Activated T-cell treated with anti-CD3 and anti-CD28 coated beads for 4 hours (primary cell): ENCODE measurements at regions not wholly inside any gene's neighbourhood (a gene's known extent, or its start where the extent isn't known, plus 50 kb on each side); places are given as distances from the start of the nearest gene placed in this dataset.
"Not testable (repeated sequence)": the region's sequence is repeated elsewhere in the genome, so short reads cannot be mapped to it uniquely, and the experiment has no call there.

Experiments used
- DNase-seq: peaks from one replicate; pipeline ENCODE4 v3.0.0-alpha.2; 2020

- DNase-seq: no peak
Observed at GRCh38 chr15:24856397-24857390, 98.1 kb upstream of the SNRPN start.

GRCh38 chr15:24857763-24858162 lies 97.0 kb upstream of the SNRPN start:
- no peak for DNase-seq

DNA sequence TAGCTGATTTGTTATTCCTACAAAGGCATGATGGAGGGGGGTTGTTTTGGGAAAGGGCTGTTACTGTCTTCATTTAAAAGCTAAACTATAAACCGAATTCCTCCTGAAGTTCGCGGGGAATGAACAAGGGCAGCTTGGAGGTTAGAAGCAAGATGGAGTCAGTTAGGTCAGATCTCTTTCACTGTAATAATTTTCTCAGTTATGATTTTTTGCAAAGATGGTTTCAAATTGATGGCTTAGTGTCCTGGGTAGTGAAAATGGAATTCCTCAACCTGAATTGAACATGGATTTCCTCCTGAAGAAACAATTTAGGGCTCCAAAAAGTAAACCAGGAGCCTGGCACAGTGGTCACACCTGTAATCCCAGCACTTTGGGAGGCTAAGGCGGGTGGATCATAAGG lies 96.6 kb upstream of the SNRPN start:
- not testable (repeated sequence) for DNase-seq

DNA sequence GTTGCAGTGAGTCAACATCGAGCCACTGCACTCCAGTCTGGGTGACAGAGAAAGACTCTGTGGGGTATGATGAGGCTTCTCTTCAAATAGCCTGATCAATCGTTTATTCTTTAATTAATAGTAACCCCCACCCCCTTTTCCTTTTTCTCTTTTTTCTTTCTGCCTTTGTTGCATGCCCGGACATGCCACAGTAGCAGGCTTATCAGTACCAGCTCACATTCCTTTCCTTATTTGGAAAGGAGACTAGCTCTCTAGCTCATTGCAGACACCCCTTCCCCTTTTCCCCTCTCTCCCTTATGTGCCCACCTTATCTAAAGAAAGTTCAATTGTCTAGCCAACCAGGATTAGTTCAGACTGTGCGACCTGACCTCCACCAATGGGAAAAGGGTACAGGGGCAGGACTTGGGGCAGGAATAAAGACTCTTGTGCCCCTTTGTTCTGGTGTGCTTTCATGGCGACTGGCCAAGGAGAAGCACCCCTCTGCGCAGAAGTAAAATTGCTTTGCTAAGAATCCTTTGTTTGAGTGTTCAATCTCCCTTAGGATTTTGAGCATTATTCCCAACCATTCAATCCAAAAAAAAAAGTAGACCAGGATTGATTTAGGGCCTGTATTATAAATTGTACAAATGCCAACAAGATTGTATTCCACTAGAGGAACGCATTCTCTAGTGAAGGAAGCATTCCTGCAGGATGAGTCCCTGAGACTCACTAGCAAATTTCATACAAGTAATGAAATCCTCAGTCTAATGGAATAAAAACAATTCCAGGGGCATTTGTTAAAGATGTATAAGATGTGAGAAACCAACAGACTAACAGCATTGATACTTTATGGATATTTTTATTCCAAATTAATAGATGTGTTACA lies 95.8 kb upstream of the SNRPN start:
- no peak for DNase-seq

GRCh38 chr15:24861014-24861690 lies 93.6 kb upstream of the SNRPN start:
- DNase-seq: no peak

DNA sequence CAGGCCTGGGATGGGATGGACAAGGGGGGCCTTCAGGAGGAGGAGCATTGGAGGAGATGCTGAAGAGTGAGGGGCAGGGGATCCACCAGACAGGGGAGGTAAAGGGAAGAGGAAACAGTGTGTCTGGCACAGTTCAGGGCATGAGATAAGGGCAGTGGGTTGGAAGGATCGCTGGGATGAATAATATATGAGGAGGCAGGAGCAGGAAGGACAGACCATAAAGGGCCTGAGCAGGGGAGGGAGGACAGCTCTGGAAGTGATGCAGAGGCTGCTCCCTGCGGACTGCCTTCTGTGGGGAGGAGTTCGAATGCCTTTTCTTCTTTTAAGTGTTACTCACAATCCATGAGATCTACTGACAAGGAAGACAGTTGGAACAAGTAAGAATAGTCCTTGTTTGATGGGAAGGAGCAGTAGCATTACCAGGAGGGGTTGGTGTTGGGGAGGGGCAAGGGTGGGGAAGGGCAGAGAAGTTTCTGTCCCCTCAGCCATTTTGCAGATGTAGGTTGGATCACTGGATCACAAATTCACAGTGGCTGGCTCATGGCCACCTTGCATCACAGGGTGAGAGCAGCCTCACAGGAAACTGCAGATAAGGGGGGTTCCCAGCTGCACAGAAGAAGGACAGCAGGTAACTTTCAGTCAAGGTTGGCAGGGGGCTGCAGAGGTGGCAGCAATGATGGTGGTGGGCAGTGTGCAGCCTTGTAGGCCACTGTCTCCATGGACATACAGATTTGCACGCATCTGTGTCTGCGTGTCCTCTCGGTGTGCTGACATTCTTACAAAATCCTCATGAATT lies 91.9 kb upstream of the SNRPN start:
- no peak for DNase-seq

DNA sequence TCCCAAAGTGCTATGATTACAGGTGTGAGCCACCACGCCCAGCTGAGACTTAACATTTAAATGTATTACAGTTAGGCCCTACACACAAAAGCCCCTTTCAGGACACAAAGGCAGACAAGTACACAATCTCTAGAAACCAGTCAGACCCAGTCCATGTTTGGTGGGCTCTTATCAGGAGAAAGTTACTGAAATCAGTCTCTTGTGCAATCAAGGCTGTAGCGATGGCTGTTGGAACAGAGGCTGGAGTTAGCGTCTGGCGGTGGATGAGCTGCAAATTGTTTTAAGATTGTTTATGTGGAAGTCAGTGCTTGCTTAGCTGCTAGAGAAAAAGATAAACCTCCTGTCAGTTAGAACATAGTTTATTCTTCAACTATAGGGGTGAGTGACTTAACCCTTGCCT lies 89.5 kb upstream of the SNRPN start:
- no peak for DNase-seq

GRCh38 chr15:24877174-24877573 lies 77.6 kb upstream of the SNRPN start:
- DNase-seq: no peak

- no peak for DNase-seq
Observed at GRCh38 chr15:24878153-24878552, 76.6 kb upstream of the SNRPN start.

DNA sequence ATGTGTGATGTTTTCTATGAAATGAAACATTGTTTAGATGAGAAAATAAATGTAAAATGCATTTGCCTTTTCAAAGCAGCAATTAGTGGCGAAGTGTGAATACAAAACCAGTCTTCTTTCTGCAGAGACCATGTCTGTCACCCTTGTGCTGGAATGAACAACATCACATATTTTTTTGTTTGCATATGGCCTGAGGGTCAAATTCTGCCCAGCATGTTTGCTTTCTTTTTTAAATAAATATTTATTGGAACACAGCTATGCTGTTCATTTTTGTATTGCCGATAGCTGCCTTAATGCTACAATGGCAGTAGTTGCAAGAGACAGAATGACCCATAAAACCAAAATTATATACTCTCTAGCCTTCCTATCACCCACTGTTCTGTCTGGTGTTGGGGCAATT lies 75.3 kb upstream of the SNRPN start:
- no peak for DNase-seq

DNA sequence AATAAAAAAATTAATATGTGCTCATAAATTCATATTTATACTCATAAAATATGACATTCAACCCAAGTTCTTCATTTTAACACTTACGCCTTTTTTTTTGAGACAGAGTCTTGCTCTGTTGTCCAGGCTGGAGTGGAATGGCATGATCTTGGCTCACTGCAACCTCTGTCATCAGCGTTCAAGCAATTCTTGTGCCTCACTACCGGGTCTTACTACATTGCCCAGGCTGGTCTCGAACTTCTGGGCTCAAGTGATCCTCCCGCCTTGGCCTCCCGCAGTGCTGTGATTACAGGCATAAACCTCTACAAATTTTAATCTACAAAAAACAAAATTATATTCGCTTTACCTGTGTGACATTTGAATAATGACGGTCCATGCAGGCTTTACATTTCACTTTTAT lies 74.1 kb upstream of the SNRPN start:
- DNase-seq: no peak

DNA sequence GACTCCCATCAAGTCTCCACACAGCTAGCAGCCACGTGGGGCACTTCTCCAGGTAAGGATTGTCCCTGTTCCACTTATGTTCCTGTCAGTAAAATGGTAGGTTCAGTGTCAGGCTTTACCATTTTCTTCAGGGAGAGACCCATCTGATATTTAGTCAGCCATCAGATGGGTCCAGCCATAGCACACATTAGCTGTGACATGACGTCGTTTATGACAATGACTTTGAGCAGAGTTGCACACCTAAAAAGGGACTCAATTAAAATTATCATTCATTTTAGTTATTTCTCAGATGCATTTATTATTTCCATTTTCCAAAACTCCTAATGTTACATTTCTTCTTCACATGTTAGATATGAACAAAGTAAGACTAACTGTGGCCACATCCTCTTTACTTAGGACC lies 68.2 kb upstream of the SNRPN start:
- DNase-seq: no peak

- DNase-seq: no peak
Observed at GRCh38 chr15:24898715-24899272, 56.0 kb upstream of the SNRPN start.

DNA sequence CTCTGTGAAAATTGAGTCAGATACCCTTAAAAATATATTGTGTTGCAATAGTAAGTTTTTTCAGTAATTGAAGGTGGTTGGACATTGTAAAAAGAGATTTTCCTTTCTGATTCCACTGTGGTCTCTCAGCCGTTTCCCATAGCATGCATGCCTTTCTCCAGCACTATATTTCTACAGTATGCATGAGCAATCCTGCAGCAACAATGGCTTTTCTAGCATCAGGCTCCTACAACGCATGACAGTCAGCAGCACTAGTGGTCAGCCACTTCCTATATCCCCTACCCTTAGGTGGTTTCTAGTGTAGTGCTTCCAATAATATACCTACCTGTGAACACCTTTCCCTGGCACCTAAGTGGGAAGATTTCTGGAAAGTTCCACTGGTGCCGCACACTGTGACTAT lies 55.4 kb upstream of the SNRPN start:
- DNase-seq: no peak

DNA sequence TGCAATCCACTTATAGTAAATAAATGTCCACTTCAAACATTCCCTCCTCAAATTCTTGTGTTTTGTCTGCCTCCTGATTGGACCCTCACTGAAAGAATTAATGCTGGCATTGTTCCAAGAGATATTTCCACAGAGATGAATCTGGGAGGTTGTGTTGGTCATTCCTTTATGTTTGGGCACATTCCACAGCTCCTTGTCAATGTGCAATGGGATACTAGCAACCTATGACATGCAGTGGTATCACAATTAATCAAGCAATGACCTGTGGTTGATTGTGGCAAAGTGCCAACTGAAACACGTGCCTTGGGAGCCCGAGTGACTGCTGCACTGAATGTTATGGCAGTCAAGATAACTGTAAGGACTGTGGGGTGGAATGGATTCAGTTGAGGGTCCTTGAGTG lies 55.0 kb upstream of the SNRPN start:
- no peak for DNase-seq

DNA sequence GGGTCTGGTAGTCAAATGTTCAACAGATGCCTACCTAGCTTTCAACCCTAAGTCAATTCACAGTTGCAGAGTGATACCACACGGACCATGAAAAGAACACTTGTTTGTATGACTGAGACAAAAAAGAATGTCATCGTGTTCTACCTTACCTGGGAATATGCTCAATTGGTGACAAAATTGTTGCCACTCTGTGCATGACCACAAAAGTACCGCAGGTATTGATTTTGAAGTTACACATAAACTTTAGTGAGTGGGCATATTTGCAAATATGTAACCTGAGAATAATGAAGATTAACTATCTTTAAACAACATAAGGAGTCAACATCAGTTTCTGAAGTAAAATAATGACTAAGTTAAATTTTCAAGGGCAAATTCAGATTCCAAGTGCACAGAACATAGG lies 53.4 kb upstream of the SNRPN start:
- no peak for DNase-seq
